ELR (cell line): ENCODE measurements at regions not wholly inside any gene's neighbourhood (a gene's known extent, or its start where the extent isn't known, plus 50 kb on each side); places are given as distances from the start of the nearest gene placed in this dataset.

ENCODE experiments used
- DNase-seq: peaks from one replicate; pipeline ENCODE4 v3.0.0-alpha.2; 2015; ENCODE audit warnings: low read depth

DNA sequence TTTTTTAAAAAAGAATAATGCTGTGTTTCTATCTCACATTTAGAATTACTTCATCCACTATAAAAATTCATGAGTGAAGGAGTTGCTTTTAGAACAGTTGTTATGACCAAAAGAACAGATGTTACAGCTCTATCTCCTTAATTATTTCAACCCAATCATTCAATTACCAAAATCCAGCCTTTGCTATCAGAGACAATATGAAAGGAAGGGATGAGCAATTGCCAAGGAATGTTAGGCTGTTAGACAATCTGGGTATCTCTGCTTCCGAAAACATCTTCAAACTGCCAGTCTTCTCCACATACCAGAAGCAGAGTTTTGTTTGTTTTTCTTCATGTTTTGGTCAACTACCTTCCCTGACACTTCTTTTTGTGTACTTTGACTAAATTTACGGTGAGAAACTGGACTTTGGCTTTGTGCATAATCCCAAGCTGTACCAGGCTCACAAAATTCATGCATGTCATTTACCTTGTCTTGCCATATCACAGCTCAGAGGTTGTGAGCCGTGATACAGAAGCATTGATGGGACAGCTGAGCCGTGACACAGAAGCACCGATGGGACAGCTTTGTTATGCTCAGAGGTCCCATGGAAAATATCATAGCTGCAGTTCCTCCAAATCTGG lies 405.5 kb downstream of the KIF4B start:
- DNase-seq: no peak

DNA sequence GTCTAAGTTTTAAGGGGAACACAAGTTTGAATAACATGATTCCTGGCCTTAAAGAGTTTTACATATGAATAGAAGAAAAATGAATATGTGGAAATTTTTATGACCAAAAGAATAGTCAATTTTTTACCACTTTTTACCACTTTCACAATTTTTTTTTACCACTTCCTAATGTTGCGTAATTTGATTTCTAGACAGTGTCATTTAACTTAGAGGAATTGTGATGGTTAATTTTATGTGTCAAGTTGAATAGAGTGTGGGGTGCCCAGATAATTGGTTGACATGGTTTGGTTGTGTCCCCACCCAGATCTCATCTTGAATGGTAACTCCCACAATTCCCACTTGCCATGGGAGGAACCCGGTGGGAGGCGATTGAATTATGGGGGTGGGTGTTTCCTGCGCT lies 416.6 kb downstream of the KIF4B start:
- DNase-seq: no peak

DNA sequence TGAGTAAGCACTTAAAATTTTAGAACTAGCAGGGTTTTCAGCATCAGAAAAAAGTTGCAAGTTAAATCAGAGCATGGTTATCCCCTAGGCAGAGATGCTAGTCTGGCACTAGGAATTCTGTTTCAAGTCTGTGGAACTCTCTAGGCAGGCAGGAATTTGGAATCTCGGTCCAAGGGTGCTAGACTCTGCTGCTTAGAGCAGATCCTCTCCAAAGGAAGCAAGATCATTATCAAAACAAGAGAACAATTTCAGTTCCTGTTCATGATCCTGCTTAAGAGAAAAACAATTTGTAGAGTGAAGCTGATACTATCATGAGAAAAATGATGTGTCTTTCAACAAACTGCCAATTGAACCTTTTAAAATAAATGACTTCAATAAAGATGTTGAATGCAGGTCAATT lies 420.7 kb downstream of the KIF4B start:
- no peak for DNase-seq

DNA sequence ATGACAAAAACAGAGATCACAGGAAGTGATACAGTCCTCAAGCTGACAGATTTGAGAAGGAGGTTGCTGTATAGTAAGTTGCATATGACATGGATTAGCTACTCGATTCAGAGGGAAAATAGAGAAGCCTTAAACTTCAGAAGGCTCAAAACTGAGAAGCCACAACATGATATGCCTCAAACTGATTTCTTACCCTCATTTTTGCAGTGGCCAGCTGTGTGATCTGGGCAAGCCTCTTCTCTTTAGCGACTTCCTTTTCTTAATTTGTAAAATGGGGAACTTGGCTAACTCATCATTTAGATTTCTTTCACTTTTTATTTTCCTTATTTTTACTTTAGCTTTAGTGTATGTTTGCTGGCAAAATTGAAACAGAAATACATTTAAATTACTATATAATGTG lies 421.1 kb downstream of the KIF4B start:
- no peak for DNase-seq

DNA sequence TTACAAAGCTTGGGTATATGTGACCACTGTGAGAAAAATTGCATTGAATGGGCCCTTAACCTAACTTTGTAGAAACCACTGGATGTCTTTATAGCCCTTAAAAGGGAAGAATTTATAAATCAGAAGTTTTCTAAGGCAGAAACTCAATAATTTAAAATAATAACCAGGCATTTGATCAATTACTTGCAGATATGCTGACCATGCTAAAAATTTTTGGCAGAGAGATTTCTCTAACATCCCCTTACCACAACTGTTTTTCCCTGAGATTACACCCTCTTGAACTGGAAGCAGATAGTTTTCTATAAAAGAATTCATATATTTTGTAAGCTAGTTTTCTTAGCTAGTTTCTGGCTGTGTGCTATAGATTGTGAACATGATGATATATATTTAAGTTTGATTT lies 428.3 kb downstream of the KIF4B start:
- DNase-seq: no peak

DNA sequence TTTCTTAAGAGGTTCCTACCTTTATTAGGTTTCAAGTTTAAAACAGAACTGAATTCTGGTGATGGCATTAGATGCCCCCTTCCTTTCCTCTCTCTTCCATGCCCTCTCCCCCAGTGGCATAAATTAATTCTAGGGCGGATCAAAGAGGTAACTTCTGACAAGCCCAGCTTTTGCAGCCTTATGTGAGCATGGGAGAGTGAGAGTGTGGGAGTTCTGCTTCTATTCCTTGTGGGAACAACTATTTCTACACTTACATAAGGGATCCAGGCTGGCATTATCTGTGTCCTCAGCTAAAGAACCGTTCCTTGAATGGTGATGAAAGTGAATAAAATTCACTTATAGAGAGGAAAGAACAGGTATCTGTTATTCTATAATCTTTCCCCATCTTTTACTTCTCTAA lies 437.6 kb downstream of the KIF4B start:
- no peak for DNase-seq

DNA sequence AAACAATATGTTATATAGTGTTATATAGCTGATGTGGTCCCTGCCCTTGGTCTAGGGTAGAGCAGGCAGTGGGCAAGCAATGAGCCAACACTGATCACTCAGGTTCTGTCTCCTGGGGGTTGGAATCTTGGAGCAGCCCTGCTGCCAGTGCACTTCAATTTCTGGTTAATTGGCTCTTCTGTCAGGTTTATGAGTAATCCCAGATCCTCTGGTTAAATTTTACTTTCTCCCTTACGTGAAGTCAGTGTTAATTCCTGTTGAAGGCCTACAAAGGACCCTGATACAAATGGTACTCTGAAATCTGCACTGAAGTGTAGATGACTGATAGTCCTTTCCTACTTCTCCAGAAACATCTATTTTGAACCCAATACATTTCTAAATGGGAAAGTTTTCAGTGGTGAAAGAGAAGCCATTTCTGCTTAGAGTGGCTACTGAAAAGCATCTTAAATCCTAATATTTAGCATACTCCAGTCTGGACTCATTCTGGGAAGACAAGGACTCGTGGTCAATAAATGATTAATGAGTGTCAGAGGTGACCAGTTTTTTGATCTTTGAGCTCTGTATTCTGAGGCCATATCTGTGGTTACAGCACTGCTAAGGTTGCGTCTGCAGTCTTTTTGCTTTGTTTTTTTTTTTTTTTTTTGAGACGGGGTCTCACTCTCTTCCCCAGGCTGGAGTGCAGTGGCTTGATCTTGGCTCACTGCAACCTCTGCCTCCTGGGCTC lies 442.4 kb downstream of the KIF4B start:
- no peak for DNase-seq

DNA sequence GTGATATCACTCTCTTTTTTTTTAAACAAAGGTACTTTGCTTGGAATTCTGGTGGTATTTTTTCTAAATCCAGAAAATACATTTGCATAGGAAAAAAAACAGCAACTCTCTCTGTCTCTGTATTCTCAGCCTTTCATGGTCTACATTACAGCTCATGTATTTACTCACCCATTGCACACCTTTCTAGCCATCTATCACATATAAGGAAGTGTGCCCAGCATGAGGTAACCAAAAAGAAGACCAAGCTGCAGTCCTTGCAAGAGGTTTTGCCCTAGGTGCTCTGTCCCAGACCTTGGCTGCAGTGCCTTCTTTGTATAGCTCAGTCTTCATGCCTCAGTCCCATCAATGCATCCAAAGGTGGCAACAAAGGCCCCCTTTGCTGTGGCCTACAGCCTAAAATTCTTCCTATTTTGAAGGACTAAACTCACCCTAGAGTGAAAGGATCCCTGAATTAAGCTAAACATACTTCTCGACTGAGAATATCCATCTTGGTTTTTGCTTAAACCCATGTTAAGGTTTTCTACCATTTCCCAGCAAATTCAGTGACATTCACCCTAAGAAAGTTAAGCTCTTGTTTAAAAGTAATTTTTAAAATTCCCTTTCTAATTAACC lies 446.4 kb downstream of the KIF4B start:
- no peak for DNase-seq

DNA sequence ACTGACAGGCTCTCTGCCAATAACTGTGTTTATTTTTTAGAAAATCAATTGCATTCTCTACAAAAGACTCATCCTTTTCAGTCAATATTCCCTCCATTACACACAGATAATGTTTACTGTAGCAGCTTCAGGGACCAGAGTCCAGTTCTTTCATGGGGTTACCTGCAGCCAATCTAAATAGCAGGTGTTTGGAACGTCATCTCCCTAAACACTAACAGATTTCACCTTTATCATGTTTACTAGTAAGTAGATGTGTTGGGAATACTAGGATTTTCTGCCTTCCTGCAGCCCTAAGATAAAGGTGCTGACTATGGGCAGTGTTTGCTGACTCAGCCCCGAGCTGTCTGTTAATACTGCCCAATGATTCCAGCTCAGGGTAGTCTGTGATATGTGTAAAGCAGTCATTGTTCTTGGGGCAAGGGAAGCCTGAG lies 447.0 kb downstream of the KIF4B start:
- no peak for DNase-seq

DNA sequence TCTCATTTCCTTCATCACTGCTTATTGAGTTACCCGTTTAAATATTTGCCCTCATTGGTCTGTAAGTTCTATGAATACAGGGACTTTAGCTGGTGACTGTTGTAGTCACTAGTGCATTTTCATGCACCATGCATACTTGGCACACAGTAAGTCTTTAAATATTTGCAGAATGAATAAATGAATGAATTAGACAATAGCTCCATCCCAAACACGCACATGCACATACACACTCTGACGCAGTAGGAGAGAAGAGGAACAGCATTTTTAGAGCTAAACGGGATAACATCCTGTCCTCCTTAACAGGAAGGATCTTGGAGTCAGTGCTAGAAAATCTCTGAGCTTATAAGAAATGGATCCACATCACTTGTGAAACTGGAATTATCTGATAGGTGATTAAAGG lies 447.7 kb downstream of the KIF4B start:
- DNase-seq: no peak

DNA sequence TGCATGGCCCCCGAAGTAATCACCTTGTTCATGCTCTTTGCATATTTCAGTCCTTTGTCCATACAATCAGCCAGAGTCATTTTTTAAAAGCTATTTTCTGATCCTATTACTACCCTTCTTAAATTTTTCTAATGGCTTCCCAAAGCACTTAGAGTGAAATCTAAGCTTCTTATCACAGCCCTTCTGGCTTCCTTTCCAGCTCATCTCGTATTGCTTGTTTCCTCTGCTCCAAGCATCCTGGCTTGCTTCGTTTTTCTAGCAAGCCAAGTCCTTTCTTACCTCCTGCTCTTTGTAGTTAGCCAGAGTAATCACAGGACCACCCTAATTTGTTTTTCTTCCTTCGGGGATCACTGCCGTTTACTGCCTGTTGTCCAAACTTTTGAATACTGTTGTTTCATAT lies 453.3 kb downstream of the KIF4B start:
- DNase-seq: no peak

DNA sequence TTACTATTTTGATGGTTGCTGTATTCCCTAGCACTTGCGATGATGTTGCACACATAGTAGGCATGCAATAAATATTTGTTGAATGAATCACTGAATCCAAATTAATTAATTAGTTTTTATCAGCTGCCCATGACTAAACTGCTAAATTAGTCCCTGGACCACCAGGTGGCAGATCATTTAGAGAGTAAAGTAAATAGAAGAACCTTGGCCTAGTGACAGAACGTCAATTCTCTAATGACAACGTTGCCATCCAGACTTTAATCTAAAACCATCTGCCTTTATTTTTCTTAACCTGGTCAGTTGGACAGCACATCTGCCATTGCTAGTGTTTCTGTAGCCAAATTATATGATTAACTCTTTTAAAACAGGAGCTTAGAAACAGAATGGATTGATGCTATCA lies 457.5 kb downstream of the KIF4B start:
- DNase-seq: no peak

DNA sequence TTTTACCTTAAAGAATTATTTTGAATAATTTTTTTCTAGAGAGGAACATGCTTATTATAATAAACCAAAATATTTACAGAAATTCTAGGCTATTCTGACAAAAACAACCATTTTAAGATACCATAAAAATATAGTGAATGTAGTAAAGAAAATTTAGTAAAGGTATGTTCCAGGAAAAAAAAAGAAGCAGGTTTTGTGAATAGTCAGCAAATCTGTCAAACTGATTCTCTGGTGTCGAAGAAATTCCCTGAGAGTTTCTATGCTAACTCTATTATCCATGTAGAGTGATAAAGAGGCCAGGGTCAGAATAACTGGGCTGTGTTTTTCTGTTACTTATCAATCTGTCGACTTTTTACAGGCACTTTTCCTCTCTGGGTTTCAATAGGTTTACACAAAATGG lies 459.2 kb downstream of the KIF4B start:
- no peak for DNase-seq

DNA sequence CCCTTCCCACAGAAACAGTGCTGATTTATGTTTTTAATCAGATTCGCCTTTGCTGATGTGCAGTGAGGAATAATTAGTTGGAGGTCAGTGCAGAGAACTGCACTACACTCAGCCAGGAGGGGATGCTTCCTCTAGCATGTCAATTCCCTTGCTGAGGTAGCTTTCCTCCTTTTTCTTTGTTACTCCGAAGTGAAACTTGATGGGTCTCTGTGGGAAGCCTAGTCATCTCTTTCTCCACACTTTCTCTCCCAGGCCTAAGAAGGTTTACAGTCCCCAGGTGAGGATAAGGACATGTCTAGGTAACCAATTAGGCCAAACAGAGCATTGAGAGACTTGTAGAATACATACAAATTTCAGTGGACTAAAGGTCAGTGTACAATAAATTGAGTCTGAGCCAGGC lies 461.8 kb downstream of the KIF4B start:
- DNase-seq: no peak

DNA sequence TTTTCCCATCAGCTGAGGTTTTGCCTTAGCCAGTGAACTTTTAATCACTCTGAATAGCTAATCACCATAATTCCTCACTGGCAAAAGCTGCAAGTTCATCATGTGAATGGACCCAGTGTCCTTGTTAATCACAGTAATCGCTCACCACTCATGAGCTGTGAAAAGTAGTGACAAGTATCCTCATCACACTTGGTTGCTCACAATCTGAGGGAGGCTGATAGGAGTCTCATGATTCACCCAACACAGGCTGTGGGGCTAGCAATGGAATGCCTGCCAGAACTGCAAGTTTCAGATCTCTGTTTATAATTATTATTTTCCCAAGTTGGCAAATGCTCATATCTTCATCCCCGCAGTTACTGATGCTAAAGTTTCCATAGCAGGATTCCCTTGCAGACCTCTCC lies 467.2 kb downstream of the KIF4B start:
- DNase-seq: no peak

DNA sequence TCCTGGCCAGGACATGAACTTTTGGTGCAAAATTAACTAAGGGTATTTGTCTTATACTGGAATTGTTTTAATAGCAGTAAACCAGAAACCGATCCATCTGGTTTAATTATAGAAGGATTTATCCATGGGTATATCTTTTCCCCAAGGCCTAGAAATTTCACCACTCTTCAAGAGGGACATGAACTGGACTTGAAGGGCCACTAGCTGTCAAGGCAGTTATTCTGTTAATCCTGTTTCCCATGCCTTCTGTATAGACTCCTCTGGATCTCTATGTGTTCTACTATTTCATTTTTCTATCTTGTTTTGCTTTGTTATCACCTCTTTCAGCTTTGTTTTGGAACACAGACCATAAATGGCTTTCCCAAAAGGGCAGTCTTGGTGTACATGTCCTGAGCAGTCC lies 467.6 kb downstream of the KIF4B start:
- no peak for DNase-seq

DNA sequence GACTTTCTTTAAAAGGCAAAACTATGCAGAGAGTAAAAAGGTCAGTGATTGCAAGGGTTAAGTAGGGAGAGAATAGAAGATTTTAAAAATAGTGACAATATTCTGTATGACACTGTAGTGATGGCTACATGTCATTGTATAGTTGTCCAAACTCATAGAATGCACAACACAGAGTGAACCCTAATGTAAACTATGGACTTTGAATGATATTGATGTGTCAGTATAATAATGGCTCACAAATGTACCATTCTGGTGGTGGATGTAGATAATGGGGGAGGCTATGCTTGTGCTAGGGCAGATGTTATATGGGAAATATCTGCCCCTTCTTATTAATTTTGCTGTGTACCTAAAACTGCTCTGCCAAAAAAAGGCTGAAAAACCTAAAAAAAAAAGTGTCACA lies 468.9 kb downstream of the KIF4B start:
- no peak for DNase-seq

DNA sequence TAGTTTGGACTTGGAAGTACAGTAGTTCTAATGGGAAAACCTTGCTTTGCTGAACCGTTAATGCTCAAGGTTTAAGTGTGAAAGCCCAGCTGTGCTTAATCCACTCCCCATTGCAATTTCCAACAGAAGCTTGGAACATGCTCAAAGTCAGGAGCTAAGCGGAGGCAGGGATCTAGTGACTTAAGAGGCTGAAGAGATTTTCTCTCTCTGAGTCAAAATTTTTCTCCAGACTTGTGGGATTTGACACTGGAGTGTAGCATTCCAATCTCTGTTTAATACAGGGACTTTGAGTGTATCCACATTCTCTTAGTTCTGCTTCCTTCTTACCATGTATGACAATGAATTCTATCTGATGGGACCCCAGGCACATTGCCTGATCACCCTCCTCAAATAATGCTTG lies 471.8 kb downstream of the KIF4B start:
- no peak for DNase-seq

DNA sequence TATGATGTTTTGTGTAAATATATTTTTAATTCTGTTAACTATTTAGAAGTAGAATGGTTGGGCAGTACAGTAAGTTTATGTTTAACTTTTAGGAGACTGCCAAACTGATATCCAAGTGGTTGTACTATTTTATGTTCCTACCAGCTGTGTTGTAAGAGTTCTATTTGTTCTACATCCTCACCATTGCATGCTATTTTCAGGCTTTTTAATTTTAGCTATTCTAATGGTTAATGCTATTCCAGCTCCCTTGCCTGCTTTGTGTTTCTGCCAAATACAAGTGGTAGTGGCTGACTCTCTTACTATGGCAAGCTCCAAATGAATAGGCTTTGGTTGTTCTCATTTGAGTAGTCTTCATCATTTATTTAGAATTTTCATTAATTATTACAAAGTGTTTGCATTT lies 476.4 kb downstream of the KIF4B start:
- no peak for DNase-seq

DNA sequence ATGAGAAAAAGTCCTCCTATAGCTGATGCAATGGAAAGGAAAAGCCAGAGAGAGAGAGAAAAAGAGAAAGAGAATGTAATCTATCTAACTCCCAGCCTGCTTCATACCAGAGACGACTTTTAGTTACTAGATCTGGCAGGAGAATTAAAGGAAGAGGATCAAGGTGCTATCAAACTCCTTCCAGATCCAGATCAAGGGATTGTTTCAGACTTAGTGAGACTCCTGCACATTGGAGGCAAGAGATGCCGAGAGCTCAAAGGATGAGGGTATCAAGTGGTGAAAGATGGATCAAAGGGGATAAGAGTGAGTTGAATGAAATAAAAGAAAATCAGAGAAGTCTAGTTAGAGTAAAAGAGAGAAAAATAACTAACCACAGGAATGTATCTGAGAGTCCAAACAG lies 478.6 kb downstream of the KIF4B start:
- no peak for DNase-seq

DNA sequence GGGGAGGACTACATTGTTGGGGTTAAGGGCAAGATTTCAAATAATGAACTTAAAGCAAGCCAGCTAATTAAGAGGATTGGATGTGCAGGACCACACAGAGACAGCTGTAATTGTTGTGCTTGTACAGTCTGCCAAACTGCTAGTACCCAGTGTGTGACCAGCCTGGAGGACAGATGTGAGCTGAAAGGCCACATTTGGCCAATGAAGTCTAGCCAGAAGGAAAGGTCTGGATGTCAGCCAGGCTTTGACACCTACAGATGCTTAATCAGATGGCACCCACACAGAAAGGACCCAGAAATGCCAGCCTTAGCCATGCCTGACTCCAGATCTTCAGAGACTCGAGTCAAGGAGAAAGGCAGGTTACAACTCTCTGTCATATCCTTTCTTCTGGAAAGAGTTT lies 491.1 kb downstream of the KIF4B start:
- no peak for DNase-seq

DNA sequence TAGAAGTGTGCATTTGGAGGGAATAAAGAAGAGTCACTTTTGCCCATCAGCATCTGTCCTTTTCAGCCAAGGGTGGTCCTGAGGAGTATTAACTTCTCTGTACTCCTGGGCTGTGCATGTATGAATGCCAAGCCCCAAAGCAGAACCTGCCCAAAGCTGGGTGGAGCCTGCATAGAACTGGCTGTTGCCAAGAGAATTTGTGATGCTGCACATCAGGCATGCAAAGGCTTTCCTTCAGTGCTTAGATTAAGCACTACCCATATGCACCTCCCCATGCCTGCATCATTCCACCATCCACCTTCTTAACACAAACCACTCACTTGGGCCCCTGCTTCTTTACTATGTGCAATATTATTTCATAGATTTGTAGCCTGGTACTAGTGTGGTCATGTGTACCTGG lies 493.8 kb downstream of the KIF4B start:
- DNase-seq: no peak

DNA sequence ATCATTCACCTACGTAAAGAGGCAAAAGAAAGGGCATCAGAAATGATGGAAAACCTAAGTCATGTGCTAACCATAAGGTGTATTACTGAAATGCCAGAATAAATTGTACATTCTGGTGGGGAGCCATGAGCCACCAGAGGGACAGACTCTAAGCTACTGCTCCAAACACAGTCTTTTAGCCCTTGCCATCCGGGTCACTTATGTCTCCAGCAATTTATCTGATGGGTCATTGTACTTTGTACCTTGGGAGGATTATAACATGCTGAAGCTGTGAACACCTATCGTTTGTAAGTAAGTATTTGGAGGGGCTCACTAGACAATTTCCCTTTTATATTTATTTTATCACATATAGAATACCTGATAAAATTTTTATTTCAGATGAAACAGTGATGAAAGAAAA lies 495.1 kb downstream of the KIF4B start:
- DNase-seq: no peak

DNA sequence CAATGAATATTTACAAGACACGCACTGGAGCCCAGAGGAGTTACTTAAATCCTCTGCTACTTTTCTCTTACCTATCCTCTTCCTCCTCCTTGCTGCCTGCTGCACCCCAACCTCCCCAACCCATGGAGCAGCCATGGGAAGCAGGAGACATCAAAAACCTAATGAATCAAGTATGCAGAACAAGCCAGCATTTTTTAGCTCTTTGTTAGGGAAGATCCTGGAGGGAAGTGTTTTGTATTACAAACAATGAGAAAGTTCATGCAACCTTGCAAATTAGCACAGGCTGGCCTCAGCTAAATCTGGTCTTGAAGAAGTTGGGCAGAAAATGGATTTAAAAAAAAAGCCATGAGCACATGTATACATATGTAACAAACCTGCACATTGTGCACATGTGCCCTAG lies 498.8 kb downstream of the KIF4B start:
- no peak for DNase-seq
